Cardiac muscle cell (in vitro differentiated cells and primary cell): ENCODE measurements at regions not wholly inside any gene's neighbourhood (a gene's known extent, or its start where the extent isn't known, plus 50 kb on each side); places are given as distances from the start of the nearest gene placed in this dataset.
"Not testable (repeated sequence)": the region's sequence is repeated elsewhere in the genome, so short reads cannot be mapped to it uniquely, and the experiment has no call there.

Source experiments
- DNase-seq, 2 donors: peaks; one replicate each; pipeline versions ENCODE4 v3.0.0 to v3.0.0-alpha.2; 2010 to 2017; ENCODE audit warnings: low read depth in 1 of 2, low spot score in 1 of 2
- H3K27ac ChIP-seq: fragments of 200-600 bp; sonication (generic); 2 replicates; pipeline ENCODE4 v1.5.1; 2016
- H3K27me3 ChIP-seq: fragments of 200-600 bp; sonication (generic); 2 replicates; pipeline ENCODE4 v1.6.0; 2016; ENCODE audit warnings: control low read depth
- H3K36me3 ChIP-seq: fragments of 200-600 bp; sonication (generic); 2 replicates; pipeline ENCODE4 v1.5.1; 2016; ENCODE audit warnings: control low read depth
- H3K4me1 ChIP-seq: fragments of 200-600 bp; sonication (generic); 2 replicates; pipeline ENCODE4 v1.8.1; 2017; ENCODE audit warnings: low read depth, mild to moderate bottlenecking, mixed run types
- H3K4me3 ChIP-seq: fragments of 200-600 bp; sonication (generic); 2 replicates; pipeline ENCODE4 v1.5.1; 2016; ENCODE audit warnings: mild to moderate bottlenecking
- H3K9me3 ChIP-seq: fragments of 200-600 bp; sonication (generic); 2 replicates; pipeline ENCODE4 v1.5.1; 2017; ENCODE audit warnings: low read depth, mild to moderate bottlenecking, control low read depth
- CTCF ChIP-seq: IDR thresholded peaks from 2 replicates; pipeline ENCODE4 v1.5.1; 2012; ENCODE audit warnings: low read depth, mild to moderate bottlenecking, low read length

- H3K36me3 ChIP-seq: no peaks in the 10 kb centered on the region
- no peak for DNase-seq
- TF ChIP-seq CTCF: no peak
Measured at GRCh38 chr4:111955001-111955400, 190.3 kb upstream of the FAM241A start.

DNA sequence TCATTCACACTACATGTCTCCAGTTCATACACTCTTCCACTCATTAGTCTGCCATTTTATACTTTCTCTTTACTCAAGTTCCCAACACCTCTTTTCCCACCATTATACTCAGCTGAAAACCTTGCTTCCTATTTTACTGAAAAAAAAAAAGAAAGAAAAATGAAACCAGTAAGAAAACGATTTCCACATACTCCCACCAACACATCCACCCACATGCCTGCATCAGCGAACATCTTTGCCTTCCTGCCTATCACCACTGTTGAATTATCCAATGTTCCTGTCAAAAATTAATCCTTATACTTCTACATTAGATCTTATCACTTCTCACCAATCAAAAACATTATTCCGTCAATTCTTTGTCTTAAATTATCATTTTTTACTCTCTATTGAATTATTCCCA, 188.1 kb upstream of the FAM241A start:
- TF ChIP-seq CTCF: no peak

More at GRCh38 chr4:111955001-111955400, 190.3 kb upstream of the FAM241A start:
- no peak overlapping the region for H3K4me3 ChIP-seq
- H3K4me1 ChIP-seq: no peaks in the 10 kb centered on the region
- H3K27ac ChIP-seq: no peak overlapping the region
- no peaks in the 10 kb centered on the region for H3K9me3 ChIP-seq
- no peaks in the 10 kb centered on the region for H3K27me3 ChIP-seq

GRCh38 chr4:111957997-111958396, 187.3 kb upstream of the FAM241A start:
- H3K27ac ChIP-seq: no peak overlapping the region
- no peak for TF ChIP-seq CTCF
- no peaks in the 10 kb centered on the region for H3K27me3 ChIP-seq
- H3K4me1 ChIP-seq: no peaks in the 10 kb centered on the region
- H3K4me3 ChIP-seq: no peak overlapping the region
- DNase-seq: no peak
- H3K36me3 ChIP-seq: no peaks in the 10 kb centered on the region
- no peaks in the 10 kb centered on the region for H3K9me3 ChIP-seq

More for the DNA sequence above, 188.1 kb upstream of the FAM241A start:
- Histone ChIP-seq H3K36me3 (no peaks in the 10 kb centered on the region), H3K4me3 (no peak overlapping the region), H3K27me3 (no peaks in the 10 kb centered on the region), H3K4me1 (no peaks in the 10 kb centered on the region), H3K9me3 (no peaks in the 10 kb centered on the region), H3K27ac (no peak overlapping the region)
- no peak for DNase-seq

GRCh38 chr4:111959222-111959621, 186.0 kb upstream of the FAM241A start:
- H3K27ac ChIP-seq: no peak overlapping the region
- H3K4me3 ChIP-seq: no peak overlapping the region
- no peaks in the 10 kb centered on the region for H3K4me1 ChIP-seq
- H3K27me3 ChIP-seq: no peaks in the 10 kb centered on the region
- no peak for TF ChIP-seq CTCF
- H3K9me3 ChIP-seq: no peaks in the 10 kb centered on the region
- peak in 1 of 2 donors; percentile 53 for DNase-seq
- no peaks in the 10 kb centered on the region for H3K36me3 ChIP-seq

- no peak for DNase-seq
- Histone ChIP-seq H3K4me1 (no peaks in the 10 kb centered on the region), H3K27ac (no peak overlapping the region), H3K27me3 (no peaks in the 10 kb centered on the region), H3K4me3 (no peak overlapping the region), H3K9me3 (no peaks in the 10 kb centered on the region), H3K36me3 (no peaks in the 10 kb centered on the region)
- TF ChIP-seq CTCF: no peak
Measured at GRCh38 chr4:111960241-111960667, 185.0 kb upstream of the FAM241A start.

DNA sequence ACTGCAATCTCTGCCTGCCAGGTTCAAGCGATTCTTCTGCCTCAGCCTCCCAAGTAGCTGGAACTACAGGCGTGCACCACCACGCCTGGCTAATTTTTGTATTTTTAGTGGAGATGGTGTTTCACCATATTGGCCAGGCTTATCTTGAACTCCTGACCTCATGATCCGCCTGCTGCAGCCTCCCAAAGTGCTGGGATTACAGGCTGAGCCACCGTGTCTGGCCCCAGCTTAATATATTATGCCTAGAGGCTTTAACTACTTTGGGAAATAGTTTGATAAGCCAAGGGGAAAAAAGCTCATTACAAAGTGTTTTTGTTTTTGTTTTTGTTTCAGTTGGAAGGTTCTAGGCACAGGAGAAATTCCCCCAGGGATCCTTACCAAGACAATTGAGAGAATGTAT, 184.2 kb upstream of the FAM241A start:
- H3K4me1 ChIP-seq, H3K27me3 ChIP-seq, H3K27ac ChIP-seq, H3K4me3 ChIP-seq, DNase-seq, H3K9me3 ChIP-seq, H3K36me3 ChIP-seq: not testable (repeated sequence)
